ENCODE measurements at regions not wholly inside any gene's neighbourhood (a gene's known extent, or its start where the extent isn't known, plus 50 kb on each side); places are given as distances from the start of the nearest gene placed in this dataset.
"Not testable (repeated sequence)": the region's sequence is repeated elsewhere in the genome, so short reads cannot be mapped to it uniquely, and the experiment has no call there.

GRCh38 chr5:32859211-32859641 is 148.1 kb downstream of the NPR3 start:
- Histone ChIP-seq H3K4me1 (ENCODE audit: low read depth) (no peaks in the 10 kb centered on the region), H3K9me3 (peaks cover 5% of the 10 kb centered on the region), H3K4me3 (no peak overlapping the region), H3K36me3 (ENCODE audit: low read depth) (no peaks in the 10 kb centered on the region)
- ATAC-seq (no peak), DNase-seq (no peak)
- TF ChIP-seq CTCF (IDR thresholded peaks at IDR 0.05) = no peak
- intact Hi-C loops (cut with DNase I, micrococcal nuclease) = no loop called here

DNA sequence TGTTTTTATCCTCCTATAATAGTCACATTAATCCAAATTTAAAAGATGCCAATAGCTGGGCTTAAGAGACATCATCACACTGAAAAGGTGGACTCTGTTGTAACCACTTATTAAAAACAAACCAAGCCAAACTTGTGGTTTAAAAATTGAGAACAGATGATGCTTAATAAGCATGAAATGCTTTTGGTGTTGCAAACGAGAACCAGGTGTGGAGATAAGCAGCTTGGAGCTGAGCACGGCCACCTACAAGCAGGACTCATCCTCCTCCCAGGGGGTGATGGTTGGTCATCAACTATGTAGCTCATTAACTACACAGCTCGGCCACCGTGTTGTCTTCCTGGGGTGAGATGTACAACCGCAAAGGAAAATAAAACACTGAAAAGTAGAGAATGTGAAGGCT is 154.4 kb downstream of the NPR3 start:
- H3K4me1 ChIP-seq (ENCODE audit: low read depth) = no peaks in the 10 kb centered on the region
- no peaks in the 10 kb centered on the region for H3K9me3 ChIP-seq
- H3K36me3 ChIP-seq (ENCODE audit: low read depth) = no peaks in the 10 kb centered on the region
- no peak for DNase-seq
- no peak overlapping the region for H3K4me3 ChIP-seq
- intact Hi-C loops (cut with DNase I, micrococcal nuclease) = no loop called here
- no peak for ATAC-seq
- TF ChIP-seq CTCF (IDR thresholded peaks at IDR 0.05) = no peak

GRCh38 chr5:32866138-32866537 is 155.0 kb downstream of the NPR3 start:
- no peak for ATAC-seq
- intact Hi-C loops (cut with DNase I, micrococcal nuclease) = no loop called here

GRCh38 chr5:32869216-32869615 is 158.1 kb downstream of the NPR3 start:
- ATAC-seq = no peak
- no peak for TF ChIP-seq CTCF (IDR thresholded peaks at IDR 0.05)
- intact Hi-C loops (cut with DNase I, micrococcal nuclease) = no loop called here
- no peak for DNase-seq
- Histone ChIP-seq H3K9me3 (no peaks in the 10 kb centered on the region), H3K36me3 (ENCODE audit: low read depth) (no peaks in the 10 kb centered on the region), H3K4me3 (no peak overlapping the region), H3K4me1 (ENCODE audit: low read depth) (no peaks in the 10 kb centered on the region)

More at GRCh38 chr5:32866138-32866537, 155.0 kb downstream of the NPR3 start:
- no peak for TF ChIP-seq CTCF (IDR thresholded peaks at IDR 0.05)
- H3K36me3 ChIP-seq (ENCODE audit: low read depth) = no peaks in the 10 kb centered on the region
- H3K4me1 ChIP-seq (ENCODE audit: low read depth) = no peaks in the 10 kb centered on the region
- no peaks in the 10 kb centered on the region for H3K9me3 ChIP-seq
- H3K4me3 ChIP-seq = no peak overlapping the region
- no peak for DNase-seq

DNA sequence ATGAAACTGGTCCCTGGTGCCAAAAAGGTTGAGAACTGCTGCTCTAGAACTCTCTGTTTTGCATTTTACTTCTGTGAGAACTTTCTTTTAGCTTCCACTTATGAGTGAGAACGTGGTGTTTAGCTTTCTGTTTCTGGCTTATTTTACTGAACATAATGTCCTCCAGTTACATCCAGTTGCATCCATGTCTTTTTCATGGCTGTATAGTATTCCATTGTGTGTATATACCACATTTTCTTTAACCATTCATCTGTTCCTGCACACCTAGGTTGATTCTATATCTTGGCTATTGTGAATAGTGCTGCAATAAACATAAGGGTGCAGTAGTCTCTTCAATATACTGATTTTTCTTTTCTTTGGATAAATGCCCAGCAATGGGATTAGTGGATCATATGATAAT is 165.7 kb downstream of the NPR3 start:
- TF ChIP-seq CTCF (IDR thresholded peaks at IDR 0.05) = no peak
- H3K4me3 ChIP-seq = no peak overlapping the region
- no peak for DNase-seq
- intact Hi-C loops (cut with DNase I, micrococcal nuclease) = no loop called here
- no peak for ATAC-seq
- H3K36me3 ChIP-seq (ENCODE audit: low read depth) = no peaks in the 10 kb centered on the region
- H3K4me1 ChIP-seq (ENCODE audit: low read depth) = no peaks in the 10 kb centered on the region
- H3K9me3 ChIP-seq = peaks cover 2% of the 10 kb centered on the region

DNA sequence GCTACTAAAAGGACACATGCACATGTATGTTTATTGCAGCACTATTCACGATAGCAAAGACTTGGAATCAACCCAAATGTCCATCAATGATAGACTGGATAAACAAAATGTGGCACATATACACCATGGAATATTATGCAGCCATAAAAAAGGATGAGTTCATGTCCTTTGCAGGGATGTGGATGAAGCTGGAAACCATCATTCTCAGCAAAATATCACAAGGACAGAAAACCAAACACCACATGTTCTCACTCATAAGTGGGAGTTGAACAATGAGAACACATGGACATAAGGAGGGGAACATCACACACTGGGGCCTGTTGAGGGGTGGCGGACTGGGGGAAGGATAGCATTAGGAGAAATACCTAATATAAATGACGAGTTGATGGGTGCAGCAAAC is 168.2 kb downstream of the NPR3 start:
- H3K4me1 ChIP-seq (ENCODE audit: low read depth); H3K36me3 ChIP-seq (ENCODE audit: low read depth); H3K9me3 ChIP-seq; DNase-seq; ATAC-seq; H3K4me3 ChIP-seq; intact Hi-C loops (cut with DNase I, micrococcal nuclease): not testable (repeated sequence)
